LNCAP (cell line): ENCODE measurements at regions not wholly inside any gene's neighbourhood (a gene's known extent, or its start where the extent isn't known, plus 50 kb on each side); places are given as distances from the start of the nearest gene placed in this dataset.

ENCODE experiments used
- TF ChIP-seq, protein P1 (sequence below): fragments of 450-650 bp; IDR thresholded peaks from 2 replicates; pipeline ENCODE4 v1.5.1; 2017; ENCODE audit warnings: mild to moderate bottlenecking

- TF ChIP-seq, protein P1, sequence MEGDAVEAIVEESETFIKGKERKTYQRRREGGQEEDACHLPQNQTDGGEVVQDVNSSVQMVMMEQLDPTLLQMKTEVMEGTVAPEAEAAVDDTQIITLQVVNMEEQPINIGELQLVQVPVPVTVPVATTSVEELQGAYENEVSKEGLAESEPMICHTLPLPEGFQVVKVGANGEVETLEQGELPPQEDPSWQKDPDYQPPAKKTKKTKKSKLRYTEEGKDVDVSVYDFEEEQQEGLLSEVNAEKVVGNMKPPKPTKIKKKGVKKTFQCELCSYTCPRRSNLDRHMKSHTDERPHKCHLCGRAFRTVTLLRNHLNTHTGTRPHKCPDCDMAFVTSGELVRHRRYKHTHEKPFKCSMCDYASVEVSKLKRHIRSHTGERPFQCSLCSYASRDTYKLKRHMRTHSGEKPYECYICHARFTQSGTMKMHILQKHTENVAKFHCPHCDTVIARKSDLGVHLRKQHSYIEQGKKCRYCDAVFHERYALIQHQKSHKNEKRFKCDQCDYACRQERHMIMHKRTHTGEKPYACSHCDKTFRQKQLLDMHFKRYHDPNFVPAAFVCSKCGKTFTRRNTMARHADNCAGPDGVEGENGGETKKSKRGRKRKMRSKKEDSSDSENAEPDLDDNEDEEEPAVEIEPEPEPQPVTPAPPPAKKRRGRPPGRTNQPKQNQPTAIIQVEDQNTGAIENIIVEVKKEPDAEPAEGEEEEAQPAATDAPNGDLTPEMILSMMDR, result no peak
Observed at GRCh38 chr6:91802431-91802830, 1215.6 kb upstream of the MAP3K7 start.

- TF ChIP-seq, protein P1, result no peak
Observed at GRCh38 chr6:91796603-91797002, 1209.7 kb upstream of the MAP3K7 start.

- TF ChIP-seq, protein P1, result no peak
Observed at GRCh38 chr6:91788501-91788900, 1201.6 kb upstream of the MAP3K7 start.

DNA sequence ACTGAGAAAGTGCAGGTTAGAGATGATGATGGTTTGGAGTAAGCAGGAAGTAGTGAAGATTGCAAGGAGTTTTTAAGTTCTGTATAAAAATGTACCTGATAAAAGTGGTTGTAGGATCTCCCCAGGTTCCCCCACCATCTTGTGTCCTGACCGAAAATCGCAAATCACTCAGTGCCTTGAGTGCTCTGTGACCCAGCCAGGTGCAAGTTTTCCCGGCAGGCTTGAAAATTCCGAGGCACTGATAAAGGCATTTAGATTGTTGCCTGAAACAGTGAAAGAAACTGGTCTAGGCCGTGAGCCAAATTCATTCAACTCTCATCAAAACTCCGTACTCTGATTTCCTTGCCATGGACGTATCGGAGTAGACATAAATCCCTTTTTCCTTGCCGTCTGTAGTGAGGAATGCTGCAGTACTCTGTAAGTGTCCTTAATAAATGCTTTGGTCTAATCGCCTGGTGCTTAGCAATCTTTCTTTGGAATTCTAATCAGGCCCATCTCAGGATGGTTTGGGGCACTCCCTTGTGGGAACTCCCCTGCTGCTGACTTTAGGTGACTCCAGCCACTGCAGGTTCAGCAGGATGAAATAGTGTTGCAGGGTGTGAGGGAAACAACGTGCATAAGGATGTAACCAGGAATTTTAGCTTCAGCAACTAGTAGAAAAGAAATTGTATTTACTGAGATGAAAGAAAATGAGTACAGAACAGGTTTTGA, 1199.8 kb upstream of the MAP3K7 start:
- TF ChIP-seq, protein P1, result no peak

DNA sequence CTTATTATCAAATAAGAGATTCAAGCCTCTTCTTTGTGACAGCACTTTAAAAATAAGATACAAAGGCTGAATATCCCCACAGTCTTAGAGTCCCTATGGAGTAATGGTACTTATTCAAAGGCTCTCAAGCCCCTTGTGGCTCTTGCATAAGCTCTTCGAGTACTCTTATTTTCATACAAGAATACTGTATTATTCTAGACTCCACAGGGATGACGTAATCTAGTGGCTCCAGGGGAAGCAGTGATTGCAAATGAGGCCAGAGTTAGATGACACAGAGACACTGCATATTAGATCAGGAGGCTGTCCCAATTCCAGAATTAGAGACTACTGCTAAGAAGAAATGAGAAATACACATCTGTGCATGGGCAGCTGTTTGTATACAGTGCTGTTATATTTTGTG, 1195.9 kb upstream of the MAP3K7 start:
- TF ChIP-seq, protein P1, result no peak

- TF ChIP-seq, protein P1, result no peak
Observed at GRCh38 chr6:91781946-91782345, 1195.1 kb upstream of the MAP3K7 start.

DNA sequence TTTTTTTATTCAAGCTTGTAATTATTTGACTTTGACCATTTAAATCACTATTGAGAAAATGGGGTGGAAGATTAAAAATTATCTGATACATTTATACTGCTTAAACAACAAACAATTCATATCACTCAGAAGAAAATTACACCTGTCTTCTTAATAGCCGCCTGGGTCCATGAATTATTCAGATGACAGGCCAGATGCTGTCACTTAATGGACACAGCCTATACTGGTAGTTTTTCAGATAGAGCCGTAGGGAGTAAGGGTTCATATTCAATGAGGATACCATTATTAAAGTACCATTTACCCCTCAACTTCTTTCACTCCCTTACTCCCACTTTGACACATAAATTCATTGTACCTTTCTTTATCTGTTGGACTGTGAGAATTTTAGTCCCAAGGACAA, 1193.4 kb upstream of the MAP3K7 start:
- TF ChIP-seq, protein P1, result no peak

DNA sequence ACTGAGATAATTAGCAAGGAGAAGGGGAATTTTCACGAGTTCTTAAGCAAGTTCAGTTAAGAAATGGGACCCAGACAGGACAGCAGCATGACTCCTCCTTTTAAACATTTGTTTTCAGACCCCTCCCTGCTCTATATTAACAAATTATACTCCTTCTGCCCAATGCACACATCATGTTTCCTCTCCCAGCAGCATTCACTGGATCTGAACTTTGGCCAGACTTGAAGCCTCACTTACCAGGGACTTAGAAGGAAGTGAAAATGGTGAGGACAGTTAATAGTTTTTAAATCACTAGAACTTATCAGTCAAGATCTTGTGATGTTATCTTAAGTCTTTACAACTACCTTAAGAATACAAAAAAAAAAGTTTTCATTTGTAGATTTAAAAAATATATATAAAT, 1174.7 kb upstream of the MAP3K7 start:
- TF ChIP-seq, protein P1, result no peak
